Cardiac muscle cell (in vitro differentiated cells and primary cell): ENCODE measurements at regions not wholly inside any gene's neighbourhood (a gene's known extent, or its start where the extent isn't known, plus 50 kb on each side); places are given as distances from the start of the nearest gene placed in this dataset.

Experiments
- DNase-seq, 2 donors: peaks; one replicate each; pipeline versions ENCODE4 v3.0.0 to v3.0.0-alpha.2; 2010 to 2017; ENCODE audit warnings: low read depth in 1 of 2, low spot score in 1 of 2
- H3K27ac ChIP-seq: fragments of 200-600 bp; sonication (generic); 2 replicates; pipeline ENCODE4 v1.5.1; 2016
- H3K27me3 ChIP-seq: fragments of 200-600 bp; sonication (generic); 2 replicates; pipeline ENCODE4 v1.6.0; 2016; ENCODE audit warnings: control low read depth
- H3K36me3 ChIP-seq: fragments of 200-600 bp; sonication (generic); 2 replicates; pipeline ENCODE4 v1.5.1; 2016; ENCODE audit warnings: control low read depth
- H3K4me1 ChIP-seq: fragments of 200-600 bp; sonication (generic); 2 replicates; pipeline ENCODE4 v1.8.1; 2017; ENCODE audit warnings: low read depth, mild to moderate bottlenecking, mixed run types
- H3K4me3 ChIP-seq: fragments of 200-600 bp; sonication (generic); 2 replicates; pipeline ENCODE4 v1.5.1; 2016; ENCODE audit warnings: mild to moderate bottlenecking
- H3K9me3 ChIP-seq: fragments of 200-600 bp; sonication (generic); 2 replicates; pipeline ENCODE4 v1.5.1; 2017; ENCODE audit warnings: low read depth, mild to moderate bottlenecking, control low read depth
- TF ChIP-seq, protein P1 (sequence below): IDR thresholded peaks from 2 replicates; pipeline ENCODE4 v1.5.1; 2012; ENCODE audit warnings: low read depth, mild to moderate bottlenecking, low read length

DNA sequence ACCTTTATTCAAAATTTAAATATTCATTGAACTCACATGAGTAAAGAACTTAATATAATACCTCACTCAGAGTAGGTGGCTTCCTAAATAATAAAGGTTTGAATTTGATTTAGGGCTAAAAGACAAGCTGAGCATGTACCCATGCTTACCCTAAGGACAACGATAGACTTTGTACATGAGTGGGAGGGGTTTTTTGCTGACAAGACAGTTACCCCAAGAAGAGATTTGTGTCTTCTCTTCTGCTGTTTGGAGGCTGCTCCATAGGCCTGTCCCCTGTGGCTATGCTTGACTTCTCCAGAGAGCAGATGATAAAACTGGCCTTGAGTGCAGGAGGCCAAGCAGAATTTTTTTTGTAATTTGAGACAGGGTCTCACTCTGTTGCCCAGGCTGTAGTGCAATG lies 383.9 kb downstream of the TMEM182 start:
- H3K4me1 ChIP-seq: no peaks in the 10 kb centered on the region
- no peak for DNase-seq
- TF ChIP-seq, protein P1, sequence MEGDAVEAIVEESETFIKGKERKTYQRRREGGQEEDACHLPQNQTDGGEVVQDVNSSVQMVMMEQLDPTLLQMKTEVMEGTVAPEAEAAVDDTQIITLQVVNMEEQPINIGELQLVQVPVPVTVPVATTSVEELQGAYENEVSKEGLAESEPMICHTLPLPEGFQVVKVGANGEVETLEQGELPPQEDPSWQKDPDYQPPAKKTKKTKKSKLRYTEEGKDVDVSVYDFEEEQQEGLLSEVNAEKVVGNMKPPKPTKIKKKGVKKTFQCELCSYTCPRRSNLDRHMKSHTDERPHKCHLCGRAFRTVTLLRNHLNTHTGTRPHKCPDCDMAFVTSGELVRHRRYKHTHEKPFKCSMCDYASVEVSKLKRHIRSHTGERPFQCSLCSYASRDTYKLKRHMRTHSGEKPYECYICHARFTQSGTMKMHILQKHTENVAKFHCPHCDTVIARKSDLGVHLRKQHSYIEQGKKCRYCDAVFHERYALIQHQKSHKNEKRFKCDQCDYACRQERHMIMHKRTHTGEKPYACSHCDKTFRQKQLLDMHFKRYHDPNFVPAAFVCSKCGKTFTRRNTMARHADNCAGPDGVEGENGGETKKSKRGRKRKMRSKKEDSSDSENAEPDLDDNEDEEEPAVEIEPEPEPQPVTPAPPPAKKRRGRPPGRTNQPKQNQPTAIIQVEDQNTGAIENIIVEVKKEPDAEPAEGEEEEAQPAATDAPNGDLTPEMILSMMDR: no peak
- no peaks in the 10 kb centered on the region for H3K9me3 ChIP-seq
- no peaks in the 10 kb centered on the region for H3K36me3 ChIP-seq
- H3K4me3 ChIP-seq: no peak overlapping the region
- H3K27me3 ChIP-seq: no peaks in the 10 kb centered on the region
- no peak overlapping the region for H3K27ac ChIP-seq

DNA sequence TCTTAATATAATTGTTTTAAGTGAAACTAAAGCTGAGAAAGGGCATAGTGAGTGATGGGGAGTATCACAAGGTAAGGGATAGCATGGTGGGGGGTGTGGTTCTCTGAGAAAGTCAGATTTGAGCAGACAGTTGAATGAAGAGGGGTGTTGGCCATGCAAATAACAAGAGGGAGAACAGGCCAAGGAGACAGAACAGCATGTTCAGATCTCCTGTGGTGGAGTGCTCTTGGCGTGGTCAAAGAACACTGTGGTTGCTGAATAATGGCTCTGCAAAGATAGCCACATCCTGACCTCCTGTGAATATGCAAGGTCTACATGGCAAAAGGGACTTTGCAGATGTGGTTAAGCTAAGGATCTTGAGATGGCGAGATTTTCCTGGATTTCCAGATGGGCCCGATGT lies 389.2 kb downstream of the TMEM182 start:
- H3K9me3 ChIP-seq: no peaks in the 10 kb centered on the region
- DNase-seq: no peak
- no peak overlapping the region for H3K27ac ChIP-seq
- H3K36me3 ChIP-seq: no peaks in the 10 kb centered on the region
- no peak overlapping the region for H3K4me3 ChIP-seq
- TF ChIP-seq, protein P1: no peak
- no peaks in the 10 kb centered on the region for H3K4me1 ChIP-seq
- no peaks in the 10 kb centered on the region for H3K27me3 ChIP-seq

DNA sequence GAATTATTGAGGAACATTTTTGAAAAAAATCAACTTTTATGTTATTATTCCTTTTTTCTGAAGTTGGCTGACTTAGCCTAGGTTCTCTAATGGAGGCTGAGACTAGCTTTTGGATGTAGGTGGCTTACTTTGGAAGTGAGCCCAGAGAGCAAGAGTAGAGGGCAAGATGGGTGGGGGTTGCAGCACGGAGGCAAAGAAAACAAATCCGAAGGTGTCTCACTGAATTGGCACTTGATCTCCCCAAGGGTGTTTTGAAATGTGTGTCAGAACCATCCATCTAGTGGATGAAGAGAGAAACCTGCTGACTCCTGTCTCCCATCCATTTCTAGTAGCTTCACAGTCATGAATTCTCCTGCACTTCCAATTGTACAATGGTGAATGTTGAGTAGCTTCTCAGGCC lies 390.7 kb downstream of the TMEM182 start:
- no peaks in the 10 kb centered on the region for H3K36me3 ChIP-seq
- no peaks in the 10 kb centered on the region for H3K27me3 ChIP-seq
- no peaks in the 10 kb centered on the region for H3K4me1 ChIP-seq
- TF ChIP-seq, protein P1: no peak
- H3K4me3 ChIP-seq: no peak overlapping the region
- no peak for DNase-seq
- no peaks in the 10 kb centered on the region for H3K9me3 ChIP-seq
- H3K27ac ChIP-seq: no peak overlapping the region

DNA sequence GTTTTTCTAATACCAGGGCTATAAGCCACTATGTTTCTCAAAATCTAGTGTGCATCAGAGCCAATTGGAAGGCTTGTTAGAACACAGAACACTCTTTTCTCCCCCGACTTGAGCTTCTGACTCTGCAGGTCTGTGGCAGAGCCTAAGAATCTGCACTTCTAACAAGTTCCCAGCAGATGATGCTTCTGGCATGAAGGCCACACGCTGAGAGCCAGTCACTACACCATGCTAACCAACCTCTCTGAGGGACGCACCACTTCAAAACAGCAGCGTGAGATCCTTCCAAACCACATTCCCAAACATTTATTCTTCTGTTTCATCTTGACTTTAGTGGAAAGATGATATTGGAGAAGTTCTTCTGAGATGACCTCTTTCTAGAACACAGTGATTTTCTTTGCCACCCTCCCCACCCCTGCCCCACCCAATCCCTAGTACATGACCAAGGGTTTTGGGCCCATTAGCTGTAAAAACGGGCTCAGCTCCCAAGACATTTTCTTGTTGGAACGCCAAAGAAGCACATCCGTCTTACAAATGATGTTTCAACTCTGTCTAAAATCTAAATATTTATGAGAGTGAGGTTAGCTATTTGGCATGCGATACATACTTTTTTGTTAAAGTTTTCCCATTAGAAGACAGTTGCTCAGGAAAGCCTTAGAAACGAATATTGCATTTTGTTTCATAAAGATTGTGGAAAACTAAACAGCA lies 391.9 kb downstream of the TMEM182 start:
- no peaks in the 10 kb centered on the region for H3K9me3 ChIP-seq
- no peak overlapping the region for H3K27ac ChIP-seq
- H3K36me3 ChIP-seq: no peaks in the 10 kb centered on the region
- TF ChIP-seq, protein P1: no peak
- H3K4me3 ChIP-seq: no peak overlapping the region
- H3K4me1 ChIP-seq: no peaks in the 10 kb centered on the region
- no peak for DNase-seq
- no peaks in the 10 kb centered on the region for H3K27me3 ChIP-seq

DNA sequence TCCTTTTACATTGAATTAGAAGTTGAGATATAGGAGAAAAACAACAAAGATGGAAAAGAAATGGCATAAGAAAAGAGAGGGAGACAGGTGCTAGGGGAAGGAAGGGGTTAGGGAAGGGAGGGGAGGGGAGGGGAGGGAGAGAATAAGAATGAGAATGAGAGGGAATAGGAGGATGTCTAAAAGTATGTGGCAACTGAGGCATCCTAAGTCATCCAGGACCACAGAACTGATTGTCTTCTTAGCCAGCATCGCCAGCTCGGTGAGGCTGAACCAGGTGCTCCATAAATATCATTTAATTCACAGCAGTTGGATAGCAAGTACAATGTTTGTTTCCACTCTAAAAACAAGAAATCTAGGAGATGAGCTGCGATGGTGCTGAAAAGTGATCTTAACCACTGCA lies 393.5 kb downstream of the TMEM182 start:
- DNase-seq: no peak
- TF ChIP-seq, protein P1: no peak
- Histone ChIP-seq H3K4me1 (no peaks in the 10 kb centered on the region), H3K36me3 (no peaks in the 10 kb centered on the region), H3K9me3 (no peaks in the 10 kb centered on the region), H3K27me3 (no peaks in the 10 kb centered on the region), H3K27ac (no peak overlapping the region), H3K4me3 (no peak overlapping the region)

DNA sequence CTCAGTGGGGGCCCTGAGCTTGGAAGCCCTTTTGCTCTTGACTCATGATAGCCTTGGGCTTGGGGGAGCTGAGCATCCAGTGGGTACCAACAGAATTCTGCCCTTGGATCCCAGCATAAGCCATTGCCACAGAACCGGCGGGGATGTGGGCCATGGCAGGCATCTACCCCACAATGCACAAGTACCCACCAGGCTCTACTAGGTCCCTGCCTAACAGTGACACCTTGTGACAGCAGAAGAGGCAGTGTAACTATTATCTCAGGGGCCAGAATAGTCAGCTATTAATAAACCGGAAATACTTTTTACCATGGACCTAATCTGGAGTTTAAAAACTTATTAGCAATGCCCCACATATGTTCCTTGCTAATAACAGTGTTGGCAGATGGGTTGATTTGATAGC lies 397.2 kb downstream of the TMEM182 start:
- H3K27me3 ChIP-seq: no peaks in the 10 kb centered on the region
- DNase-seq: peak in 1 of 2 donors; percentile 10
- no peaks in the 10 kb centered on the region for H3K9me3 ChIP-seq

More for the DNA sequence above, 397.2 kb downstream of the TMEM182 start:
- TF ChIP-seq, protein P1: no peak
- no peak overlapping the region for H3K27ac ChIP-seq
- H3K4me3 ChIP-seq: no peak overlapping the region
- H3K4me1 ChIP-seq: no peaks in the 10 kb centered on the region
- no peaks in the 10 kb centered on the region for H3K36me3 ChIP-seq
